GM12878 (cell line): ENCODE measurements at regions not wholly inside any gene's neighbourhood (a gene's known extent, or its start where the extent isn't known, plus 50 kb on each side); places are given as distances from the start of the nearest gene placed in this dataset.

Experiments
- EP300 ChIP-seq, 2 experiments: fragments of 150-350 bp in 1 of 2; IDR thresholded peaks; 2 replicates each; pipeline ENCODE4 v1.6.1; 2011 to 2012; ENCODE audit warnings: low read depth in 2 of 2, low read length in 2 of 2, borderline replicate concordance in 1 of 2, improper control_type of control experiment in 1 of 2, inconsistent platforms in 1 of 2; ENCODE audit not compliant: control insufficient read depth in 1 of 2
- POLR2AphosphoS2 ChIP-seq: IDR thresholded peaks from 2 replicates; pipeline ENCODE4 v1.6.1; 2011; ENCODE audit warnings: low read depth, mild to moderate bottlenecking, low read length, improper control_type of control experiment, moderate library complexity
- ZZZ3 ChIP-seq: IDR thresholded peaks from 2 replicates; pipeline ENCODE4 v1.6.1; 2011; ENCODE audit warnings: low read depth; ENCODE audit not compliant: control insufficient read depth, insufficient read length
- TF ChIP-seq, protein P1 (sequence below), 3 experiments: IDR thresholded peaks in 2 of 3; conservative IDR thresholded peaks in 1 of 3; 2 replicates each; pipeline ENCODE4 v1.5.1; 2011; ENCODE audit warnings: low read depth in 3 of 3, low read length in 3 of 3, mild to moderate bottlenecking in 3 of 3, control low read depth in 2 of 3, moderate library complexity in 2 of 3, inconsistent platforms in 1 of 3, mixed read lengths in 1 of 3; ENCODE audit not compliant: control insufficient read depth in 2 of 3, insufficient read depth in 1 of 3; ENCODE audit errors: extremely low read depth in 1 of 3
- TF ChIP-seq, protein P2 (sequence below): IDR thresholded peaks from 2 replicates; pipeline ENCODE4 v1.6.1; 2012; ENCODE audit warnings: low read depth, low read length, improper control_type of control experiment

DNA sequence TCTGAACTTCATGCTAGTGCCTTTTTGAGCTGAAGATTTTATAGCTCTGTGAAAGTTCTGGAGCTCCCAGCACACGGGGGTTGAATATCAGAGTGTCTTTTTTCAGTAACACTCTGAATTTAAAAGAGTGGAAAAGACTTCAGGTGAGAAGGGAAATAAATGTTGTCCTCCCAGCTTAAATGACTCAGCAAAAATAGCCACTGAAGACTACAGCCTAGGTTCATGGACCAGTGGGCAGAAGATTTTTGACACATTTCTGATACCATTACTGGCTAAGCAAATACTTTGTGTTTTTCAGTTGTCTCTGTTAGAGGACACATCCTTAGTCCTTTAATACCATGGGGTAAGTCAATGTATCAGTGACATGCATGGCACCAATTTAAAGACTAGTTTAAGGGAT lies 338.5 kb upstream of the SPTLC3 start:
- TF ChIP-seq ZZZ3: no peak
- TF ChIP-seq, protein P1, sequence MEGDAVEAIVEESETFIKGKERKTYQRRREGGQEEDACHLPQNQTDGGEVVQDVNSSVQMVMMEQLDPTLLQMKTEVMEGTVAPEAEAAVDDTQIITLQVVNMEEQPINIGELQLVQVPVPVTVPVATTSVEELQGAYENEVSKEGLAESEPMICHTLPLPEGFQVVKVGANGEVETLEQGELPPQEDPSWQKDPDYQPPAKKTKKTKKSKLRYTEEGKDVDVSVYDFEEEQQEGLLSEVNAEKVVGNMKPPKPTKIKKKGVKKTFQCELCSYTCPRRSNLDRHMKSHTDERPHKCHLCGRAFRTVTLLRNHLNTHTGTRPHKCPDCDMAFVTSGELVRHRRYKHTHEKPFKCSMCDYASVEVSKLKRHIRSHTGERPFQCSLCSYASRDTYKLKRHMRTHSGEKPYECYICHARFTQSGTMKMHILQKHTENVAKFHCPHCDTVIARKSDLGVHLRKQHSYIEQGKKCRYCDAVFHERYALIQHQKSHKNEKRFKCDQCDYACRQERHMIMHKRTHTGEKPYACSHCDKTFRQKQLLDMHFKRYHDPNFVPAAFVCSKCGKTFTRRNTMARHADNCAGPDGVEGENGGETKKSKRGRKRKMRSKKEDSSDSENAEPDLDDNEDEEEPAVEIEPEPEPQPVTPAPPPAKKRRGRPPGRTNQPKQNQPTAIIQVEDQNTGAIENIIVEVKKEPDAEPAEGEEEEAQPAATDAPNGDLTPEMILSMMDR (IDR thresholded peaks at IDR 0.05 in 2 of 3, conservative IDR thresholded peaks at IDR 0.05 in 1 of 3; ENCODE audit: control insufficient read depth in 2 of 3, extremely low read depth in 1 of 3, insufficient read depth in 1 of 3, low read depth in 3 of 3, low read length in 3 of 3): no peak
- TF ChIP-seq, protein P2, sequence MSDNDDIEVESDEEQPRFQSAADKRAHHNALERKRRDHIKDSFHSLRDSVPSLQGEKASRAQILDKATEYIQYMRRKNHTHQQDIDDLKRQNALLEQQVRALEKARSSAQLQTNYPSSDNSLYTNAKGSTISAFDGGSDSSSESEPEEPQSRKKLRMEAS: no peak
- no peak for TF ChIP-seq EP300 (IDR thresholded peaks at IDR 0.05; ENCODE audit: borderline replicate concordance in 1 of 2, control insufficient read depth in 1 of 2, low read depth in 2 of 2, low read length in 2 of 2)
- TF ChIP-seq POLR2AphosphoS2: no peak
